Heart left ventricle (tissue), 13 donors: ENCODE measurements at regions not wholly inside any gene's neighbourhood (a gene's known extent, or its start where the extent isn't known, plus 50 kb on each side); places are given as distances from the start of the nearest gene placed in this dataset.

ENCODE experiments used
- CTCF ChIP-seq, 12 donors: fragments of 200-600 bp; sonication (generic) in 4 of 12; IDR thresholded peaks; one replicate each; pipeline versions ENCODE4 v1.5.0 to v1.8.0; 2018 to 2022; ENCODE audit warnings: antibody characterized with exemption in 12 of 12, mild to moderate bottlenecking in 5 of 12
- POLR2A ChIP-seq, 2 donors: fragments of 450-650 bp; IDR thresholded peaks; one replicate each; pipeline ENCODE4 v1.6.1; 2017; ENCODE audit warnings: antibody characterized with exemption in 2 of 2, mild to moderate bottlenecking in 2 of 2, moderate library complexity in 2 of 2
- donor health status: ischemic (EF 13 %, LVEDD 7.1; RV severe dilation, severe dysfunction).
- donor health status: DM: no; HTN: yes; CAD: no.
- donor health status: DM: no; HTN: no; CAD: no.
- donor health status: ischemic (EF 25% LVEDD 6.9; RV normal size, moderate dysfunction).
- donor health status: ischemic (EF 25% LVEDD 5.7; RV mildly dilated, moderate dysfunction).
- donor health status: ischemic (EF 35%, LVEDD 5.7; RV mildly dilated, moderate dysfunction).
- donor health status: nonischemic (EF 11% LVEDD 7.7; RV severe dilation, severe dysfunction).
- donor health status: DM: yes; HTN: yes; CAD: no.
- donor health status: PGD.
- donor health status: ischemic (EF 29% LVEDD 5.4; RV normal size, mild dysfunction).
- donor health status: nonischemic (EF 23%, LVEDD 6.1; RV moderate dilation, normal function).

GRCh38 chrX:85698921-85699320, 319.5 kb upstream of the POF1B start:
- TF ChIP-seq CTCF (IDR thresholded peaks at IDR 0.05) (no peak), POLR2A (IDR thresholded peaks at IDR 0.05) (no peak)
